NCI-H2081 (cell line): ENCODE measurements at regions not wholly inside any gene's neighbourhood (a gene's known extent, or its start where the extent isn't known, plus 50 kb on each side); places are given as distances from the start of the nearest gene placed in this dataset.

Source experiments
- DNase-seq, 2 experiments: peaks; one replicate each; lab custom pipeline; 2025; lab: John Stamatoyannopoulos, UW

DNA sequence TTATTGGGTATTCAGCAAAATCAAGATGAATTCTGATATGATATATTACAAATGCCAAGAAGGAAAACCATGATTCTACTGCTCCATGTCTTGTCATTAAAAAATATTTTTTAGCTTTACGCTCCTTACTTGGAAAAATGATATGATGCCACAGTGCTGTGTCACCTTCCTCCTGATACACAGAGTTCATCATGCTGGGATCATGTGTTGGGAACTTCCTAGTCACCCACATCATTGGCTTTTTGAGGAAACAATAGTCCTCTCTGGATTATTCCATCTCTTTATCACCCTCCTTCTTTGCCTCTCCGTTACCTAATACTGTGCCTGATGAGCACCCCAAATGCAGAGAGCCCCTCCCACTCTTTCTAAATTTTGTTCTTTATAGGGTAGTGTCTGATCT lies 94.3 kb upstream of the PFN2 start:
- DNase-seq, result no peak

DNA sequence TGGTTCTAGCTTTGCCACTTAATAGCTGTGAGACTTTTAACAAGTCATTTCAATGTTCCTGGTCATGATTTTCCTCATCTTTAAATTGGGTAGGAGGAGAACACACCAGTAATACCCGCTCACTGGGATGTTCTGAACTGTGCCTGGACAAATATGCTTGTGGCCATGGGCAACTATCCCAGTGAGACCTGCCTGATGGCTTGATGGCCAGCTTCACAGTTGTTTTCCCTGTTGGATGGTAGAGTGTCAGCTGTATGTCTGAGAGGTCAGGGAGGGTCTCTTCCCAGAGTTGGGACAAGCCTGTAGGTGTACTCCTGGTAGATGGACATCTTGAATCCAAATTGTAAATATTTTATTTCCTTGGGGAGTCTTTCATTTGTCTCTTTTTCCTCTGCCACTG lies 92.5 kb upstream of the PFN2 start:
- no peak for DNase-seq

DNA sequence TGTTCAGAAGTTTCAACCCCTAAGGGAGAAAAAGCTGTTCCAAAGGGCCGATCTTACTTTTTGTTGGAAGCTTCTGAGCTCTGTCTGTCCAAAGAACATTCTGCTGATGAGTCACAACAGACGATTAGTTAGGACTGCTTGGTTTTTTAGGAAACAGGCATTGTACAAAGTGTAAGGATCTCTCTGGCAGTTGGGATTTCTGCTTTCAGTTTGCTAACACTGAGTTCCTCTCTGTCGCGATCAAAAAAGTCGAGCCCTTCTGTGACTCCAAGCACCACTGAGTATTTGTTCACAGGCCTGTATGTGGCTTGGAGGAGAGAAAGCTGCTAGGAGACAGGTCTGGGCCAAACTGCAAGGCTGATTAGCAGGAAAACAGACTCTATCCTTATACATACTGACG lies 91.8 kb upstream of the PFN2 start:
- no peak for DNase-seq

DNA sequence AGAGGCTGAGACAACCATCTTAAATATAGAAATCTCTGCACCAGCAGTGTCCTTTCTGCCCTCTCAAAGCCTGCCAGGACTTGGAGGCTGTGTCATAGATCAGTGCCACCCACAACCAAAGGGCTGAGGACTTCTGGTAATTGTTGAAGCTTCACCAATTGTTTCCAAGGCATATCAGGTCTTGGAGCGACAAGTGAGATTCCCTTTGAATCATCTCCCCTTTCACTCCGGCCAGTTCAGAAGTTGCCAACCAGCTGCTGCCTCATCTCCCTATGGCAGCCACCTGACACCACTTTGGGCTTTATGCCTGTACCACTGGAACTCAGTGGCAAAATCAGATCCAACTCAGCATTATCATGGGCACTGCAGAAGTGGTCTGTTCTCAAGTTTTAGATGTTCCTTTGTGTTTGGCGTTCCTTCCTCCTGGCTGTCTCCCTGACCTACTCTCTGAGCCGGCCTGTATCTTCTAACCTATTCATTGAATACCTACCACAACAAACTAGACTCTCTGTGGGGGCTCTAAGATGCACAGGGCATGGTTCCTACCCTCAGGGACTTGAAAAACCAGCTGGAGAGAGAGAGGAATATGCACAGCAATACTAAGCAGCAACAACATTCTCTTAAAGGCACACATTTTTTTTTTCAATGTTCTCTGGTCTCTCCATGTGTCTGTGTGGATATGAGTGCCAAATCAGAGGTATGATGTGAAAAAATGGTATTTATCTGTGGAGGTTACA lies 90.8 kb upstream of the PFN2 start:
- no peak for DNase-seq

DNA sequence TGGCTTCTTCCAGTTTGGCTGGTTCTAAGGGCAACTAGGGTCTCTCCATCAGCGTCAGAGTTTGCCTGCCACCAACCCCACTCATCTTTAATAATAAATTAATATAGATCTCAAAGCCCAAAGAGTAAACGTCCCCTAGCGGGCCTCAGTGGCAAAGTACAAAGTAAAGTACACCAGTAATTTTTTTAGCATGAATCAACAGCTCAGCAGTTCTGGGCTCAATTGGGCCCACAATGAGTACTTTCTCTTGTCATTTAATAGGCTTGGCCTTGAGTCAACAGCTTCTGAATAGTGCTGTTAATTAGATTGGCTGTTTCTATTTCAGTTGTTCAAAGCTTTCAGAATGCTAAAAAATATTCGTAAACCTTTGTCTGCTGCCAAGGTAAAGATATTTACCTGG lies 89.0 kb upstream of the PFN2 start:
- peak; percentile 62 to 89 for DNase-seq

DNA sequence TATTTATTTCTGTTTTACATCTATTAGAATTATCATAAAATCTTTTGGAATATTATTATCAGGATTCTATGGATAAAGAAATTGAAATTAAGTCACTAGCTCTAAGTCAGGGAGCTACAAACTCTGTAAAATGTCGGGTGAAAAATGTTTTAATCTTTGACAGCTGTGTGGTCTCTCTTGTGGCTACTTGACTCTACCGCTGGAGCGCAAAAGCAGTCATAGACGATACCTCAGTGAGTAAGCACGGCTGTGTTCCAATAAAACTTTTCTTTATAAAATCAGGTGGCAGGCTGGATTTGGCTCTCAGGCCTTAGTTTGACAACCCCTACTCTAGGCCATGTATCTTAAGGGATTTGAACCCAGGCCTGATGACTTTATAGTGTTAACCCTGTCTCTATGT lies 88.5 kb upstream of the PFN2 start:
- no peak for DNase-seq

DNA sequence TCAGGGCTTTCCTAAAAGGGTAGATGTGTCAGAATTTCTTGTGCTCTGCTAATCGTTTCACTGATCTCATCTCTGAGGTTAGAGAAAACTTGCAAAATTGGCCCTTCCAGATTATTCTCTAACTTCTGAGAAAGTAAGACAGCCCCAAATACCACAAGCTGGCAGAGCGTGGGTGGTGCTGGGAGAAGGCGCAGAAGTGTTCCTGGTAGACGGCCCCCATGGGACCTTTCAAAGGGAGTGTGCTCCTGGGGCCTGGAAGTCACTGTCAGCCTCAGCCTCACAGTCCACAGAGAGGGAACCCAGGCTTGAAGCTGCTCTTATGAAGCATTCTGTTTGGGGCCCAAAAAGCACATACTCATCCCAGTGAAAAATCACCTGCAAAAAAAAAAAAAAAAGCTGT lies 86.5 kb upstream of the PFN2 start:
- DNase-seq, result no peak

DNA sequence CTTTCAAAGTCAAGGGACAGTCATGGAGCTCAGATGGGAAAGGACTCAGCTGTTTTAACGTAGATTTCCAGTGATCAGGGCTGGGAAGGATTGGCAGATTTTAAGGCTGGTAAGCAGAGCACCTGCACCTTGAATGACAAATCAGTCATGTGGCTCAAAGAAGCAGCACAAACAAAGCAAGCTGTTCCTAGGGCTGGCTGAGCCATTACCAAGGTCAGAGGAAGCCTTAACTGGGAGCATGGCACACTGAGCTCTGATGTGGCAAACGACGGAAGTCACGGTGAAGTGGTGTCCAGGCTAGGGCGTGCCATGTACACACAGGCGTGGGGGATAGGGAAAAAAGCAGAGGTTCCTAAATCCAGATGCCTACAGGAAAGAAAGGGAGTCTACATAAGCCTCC lies 84.6 kb upstream of the PFN2 start:
- peak in 1 of 2 experiments; percentile 29 for DNase-seq

DNA sequence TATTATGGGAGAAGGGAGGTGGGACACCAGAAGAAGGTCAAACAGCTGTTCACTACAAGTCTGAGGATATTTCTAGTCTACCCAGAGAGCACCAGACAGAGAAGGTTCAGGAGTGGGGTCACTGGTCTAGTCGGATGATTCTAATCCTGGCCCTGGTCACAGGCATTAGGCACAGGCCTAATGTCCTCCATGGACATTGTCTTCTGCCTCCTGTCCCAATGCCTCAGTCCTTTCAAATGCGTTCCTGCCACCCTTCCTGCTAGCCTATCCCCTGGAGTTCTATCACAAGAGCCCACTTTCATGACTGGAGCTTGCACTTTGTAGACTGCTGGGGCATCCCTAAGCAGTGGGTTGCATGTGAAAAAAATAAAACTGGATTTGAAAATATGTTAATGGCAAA lies 83.9 kb upstream of the PFN2 start:
- no peak for DNase-seq

DNA sequence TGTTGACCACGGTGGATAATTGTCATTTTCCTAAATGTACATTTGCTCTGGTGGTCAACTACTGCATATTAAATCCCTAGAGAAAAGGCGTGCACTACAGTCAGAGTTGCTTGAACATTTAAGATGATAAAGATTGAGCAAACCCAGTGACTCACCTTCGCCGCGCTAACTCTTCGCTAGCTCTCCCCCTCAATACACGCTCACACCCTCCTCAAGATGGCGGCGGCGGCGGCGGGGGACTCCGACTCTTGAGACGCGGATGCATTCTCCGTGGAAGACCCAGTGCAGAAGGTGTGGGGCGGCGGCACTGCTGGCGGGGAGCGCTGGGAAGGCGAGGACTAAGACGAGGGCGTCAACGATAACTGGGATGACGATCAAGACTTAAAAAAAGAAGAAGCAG lies 79.8 kb upstream of the PFN2 start:
- DNase-seq, result no peak

DNA sequence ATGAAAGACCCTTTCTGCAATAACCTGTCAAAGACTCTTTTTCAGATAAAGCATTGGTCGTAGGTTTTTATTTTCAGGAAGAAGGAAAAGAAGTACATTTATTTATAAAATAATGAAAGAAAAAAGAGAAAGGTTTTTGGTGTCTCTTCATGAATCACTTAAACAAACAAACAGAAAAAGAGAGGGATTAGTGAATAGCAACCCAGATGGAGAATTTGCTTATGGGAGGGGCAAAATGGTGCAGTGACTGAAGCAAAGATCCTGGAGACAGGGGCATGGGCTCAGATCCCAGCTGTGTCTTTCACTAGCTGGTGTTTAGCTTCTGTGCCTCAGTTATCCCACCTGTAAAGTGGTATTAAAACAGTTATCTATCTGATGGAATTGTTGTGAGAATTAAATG lies 78.6 kb upstream of the PFN2 start:
- DNase-seq, result no peak

DNA sequence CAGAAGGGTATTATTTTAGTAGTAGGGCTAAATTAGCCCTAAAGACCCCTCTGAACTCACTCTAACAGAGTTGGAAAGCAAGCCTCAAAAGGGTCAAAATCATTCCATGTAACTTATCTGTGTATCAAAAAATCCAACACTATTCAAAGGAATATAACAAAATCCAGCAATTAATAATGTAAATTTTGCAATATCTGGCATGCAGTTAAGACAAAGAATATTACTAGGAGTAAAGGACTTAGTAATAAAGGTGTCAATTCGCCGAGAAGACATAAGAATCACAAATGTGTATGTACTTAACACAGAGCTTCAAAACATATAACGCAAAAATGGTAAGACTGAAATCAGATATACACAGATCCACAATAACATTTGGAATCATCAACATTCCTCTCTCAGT lies 71.2 kb upstream of the PFN2 start:
- no peak for DNase-seq

DNA sequence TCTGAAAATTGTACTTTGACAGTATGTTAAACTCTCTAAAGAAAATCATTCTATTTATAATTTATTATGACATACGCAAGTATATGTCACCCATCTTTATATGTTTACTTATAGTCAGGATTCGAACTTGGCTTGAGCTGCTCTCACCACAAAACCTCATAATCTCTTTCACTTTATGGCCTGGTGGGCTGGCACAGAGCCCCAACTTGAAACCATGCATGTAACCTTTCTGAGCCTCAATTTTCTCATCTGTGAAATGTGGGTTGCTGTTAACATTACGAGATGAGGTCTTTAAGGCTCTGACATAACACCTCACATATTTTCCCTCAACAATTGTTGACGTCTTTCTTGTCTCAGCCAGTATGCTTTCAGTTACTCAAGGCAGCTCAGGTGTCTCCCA lies 69.4 kb upstream of the PFN2 start:
- no peak for DNase-seq

DNA sequence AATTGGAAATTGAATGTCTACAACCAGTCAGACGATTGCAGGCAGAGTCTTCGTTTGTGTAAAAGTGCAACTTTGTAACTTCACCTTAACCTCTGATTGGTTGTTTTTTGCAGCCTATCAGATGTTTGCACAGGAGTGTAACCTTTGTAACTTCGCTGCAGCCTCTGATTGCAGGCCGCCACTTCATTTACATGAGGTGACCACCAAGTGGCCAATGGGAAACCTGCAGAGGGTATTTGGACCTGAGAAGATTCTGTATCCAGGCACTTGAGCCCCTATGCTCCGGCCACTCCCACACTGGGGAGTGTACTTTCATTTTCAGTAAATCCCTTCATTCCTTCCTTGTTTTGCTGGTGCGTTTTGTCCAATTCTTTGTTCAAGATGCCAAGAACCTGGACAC lies 68.1 kb upstream of the PFN2 start:
- DNase-seq, result no peak

DNA sequence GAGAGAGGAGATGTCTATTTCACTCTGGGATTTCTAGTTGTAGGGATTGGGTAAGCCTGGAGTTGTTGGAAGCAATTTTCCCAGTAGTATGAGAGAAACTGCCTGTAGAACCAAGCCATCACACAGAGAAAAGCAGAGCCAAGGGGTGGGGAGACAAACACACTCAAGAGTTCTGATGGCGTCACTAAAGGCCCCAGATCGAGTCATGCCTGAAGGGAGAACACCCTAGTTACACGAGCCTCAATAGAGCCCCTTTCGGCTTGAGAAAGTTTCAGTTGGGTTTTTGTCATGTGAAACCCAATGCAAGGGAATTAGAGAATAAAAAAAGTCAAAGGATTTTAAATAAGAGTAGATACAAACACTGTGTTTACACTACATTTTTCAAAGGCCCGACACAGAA lies 66.1 kb upstream of the PFN2 start:
- DNase-seq, result no peak

DNA sequence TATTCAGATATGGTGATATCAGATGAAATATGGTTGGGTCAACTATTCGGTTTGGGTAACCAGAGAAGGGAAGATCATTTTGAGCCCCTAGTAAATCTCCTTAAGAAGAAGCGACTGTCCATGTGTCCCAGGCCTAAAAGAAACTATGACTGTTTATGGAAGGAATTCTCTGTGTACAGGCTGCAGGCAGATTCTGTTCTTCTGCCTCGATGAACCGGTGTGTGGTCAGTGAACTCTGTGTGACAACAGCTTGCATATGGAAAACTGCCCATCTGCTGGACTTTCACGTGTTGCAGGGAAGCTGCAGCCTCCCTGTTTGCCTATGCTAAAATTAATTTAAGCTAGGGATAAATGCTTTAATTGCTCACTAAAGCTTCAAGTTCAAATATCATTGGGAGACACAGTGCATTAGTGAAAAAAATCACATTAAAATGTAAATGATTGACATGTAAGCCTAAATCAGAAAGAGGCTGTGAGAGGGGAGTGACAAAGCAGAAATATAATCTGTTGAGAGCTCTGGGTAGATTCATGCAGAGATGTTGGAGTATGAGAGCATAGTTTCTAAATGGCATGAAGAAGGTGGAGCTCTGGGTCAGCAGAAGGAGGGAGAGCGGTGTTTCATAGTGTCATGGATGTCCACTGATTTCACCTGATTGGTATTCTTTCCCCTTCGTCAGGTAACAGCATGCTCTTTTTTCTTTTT lies 65.4 kb upstream of the PFN2 start:
- no peak for DNase-seq

DNA sequence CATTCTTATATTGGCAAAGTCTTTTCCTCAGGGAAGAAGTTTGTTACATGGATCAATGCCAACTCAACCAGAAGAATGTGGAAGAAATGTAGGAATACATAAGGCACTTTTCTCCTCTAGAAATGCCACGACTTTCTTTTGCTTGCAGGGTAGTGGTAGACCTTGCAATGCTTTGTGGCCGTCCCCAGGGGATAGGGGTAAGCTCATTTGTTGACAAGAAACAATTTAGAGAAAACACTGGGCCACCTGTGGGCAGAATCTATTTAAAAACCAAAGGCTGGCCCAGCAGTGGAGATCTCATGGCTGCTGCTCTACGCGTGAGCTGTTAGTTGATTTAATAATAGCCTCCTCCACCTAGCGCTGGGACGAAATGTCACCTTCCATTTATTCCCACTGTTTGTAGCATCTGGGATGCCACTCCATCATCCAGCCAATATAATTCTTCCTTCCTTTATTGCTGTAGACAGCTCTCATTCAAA lies 64.6 kb upstream of the PFN2 start:
- peak; percentile 27 to 55 for DNase-seq

DNA sequence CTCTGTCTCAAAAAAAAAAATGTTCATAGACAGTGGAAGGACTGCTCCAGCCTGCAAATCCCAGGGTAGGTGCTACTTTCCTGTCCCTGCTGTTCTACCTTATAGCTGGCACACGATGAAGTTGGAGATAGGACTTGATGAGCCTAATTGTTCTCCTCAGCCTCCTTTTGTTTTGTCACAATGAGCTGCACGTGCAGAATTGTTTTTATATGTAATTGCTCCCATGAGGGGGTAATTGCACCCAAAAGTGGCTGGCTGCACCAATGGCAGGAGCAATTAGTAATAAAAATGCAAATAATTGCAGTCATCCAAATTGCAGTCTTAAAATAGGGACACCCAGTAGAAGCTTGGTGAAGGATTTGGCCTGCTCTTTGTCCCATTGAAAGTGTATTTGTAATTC lies 63.0 kb upstream of the PFN2 start:
- peak in 1 of 2 experiments; percentile 39 for DNase-seq

DNA sequence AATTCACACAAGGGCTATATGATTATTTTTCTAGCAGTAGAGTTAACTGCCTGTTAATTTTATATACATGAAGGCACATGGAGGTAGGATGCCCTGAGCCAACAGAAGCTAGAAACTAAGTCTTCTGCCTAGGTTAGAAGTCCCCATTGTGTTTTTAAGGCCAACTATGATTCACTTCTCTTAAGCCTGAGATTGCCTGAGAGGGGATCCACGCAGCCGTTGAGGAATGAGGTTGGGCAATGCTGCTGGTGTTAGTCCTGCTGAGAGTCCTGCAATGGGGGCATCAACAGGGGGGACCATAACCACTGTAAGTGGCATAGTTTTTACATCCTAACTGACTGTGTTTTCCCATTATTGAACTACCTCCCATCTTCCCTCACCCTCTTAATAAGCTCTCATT lies 60.1 kb upstream of the PFN2 start:
- no peak for DNase-seq

DNA sequence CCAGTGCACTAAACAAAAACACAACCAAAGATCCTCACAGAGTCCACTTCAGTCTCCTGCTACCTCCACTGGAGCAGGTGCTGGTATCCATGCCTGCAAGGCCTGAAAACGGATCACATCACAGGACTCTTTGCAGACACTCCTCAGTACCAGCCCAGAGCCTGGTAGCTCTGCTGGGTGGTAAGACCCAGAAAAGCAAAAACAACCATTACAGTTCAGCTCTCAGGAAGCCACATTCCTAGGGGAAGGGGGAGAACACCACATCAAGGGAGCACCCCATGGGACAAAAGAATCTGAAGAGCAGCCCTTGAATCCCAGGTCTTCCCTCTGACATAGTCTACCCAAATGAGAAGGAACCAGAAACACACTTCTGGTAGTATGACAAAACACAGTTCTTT lies 52.5 kb upstream of the PFN2 start:
- no peak for DNase-seq

DNA sequence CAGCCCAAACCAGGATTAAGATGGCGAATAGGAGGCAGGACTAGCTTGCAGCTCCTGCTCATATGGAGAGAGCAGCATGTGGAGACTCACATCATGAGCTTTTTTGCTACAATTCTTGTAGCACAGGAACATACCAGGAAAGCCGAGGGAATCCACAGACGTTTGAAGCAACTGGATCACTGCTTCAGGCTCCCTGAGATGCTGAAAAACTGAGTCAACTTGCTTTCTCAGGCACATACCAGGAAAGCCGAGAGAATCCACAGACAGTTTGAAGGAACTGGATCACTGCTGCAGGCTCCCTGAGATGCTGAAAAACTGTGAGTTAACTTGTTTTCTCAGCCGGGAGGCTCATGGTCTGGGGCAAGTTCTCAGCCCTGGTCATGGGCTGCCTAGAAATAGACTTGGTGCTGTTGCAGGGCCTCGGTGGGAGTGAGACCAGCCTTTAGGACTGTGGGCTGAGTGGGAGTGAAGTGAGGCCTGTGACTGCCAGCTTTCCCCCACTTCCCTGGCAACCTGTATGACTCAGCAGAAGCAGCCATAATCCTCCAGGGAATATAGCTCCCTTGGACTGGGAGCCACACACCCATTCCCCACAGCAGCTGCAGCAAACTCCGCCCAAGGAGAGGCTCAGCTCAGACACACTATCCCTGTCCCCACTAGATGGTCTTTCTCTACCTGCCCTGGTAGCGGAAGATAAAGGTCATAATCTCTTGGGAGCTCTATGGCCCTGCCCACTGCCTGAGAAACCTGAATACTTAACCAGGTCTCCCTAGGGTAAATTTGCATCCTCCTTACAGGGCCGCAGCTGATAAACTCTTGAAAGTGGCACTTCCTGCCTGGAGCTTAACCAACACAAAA lies 51.9 kb upstream of the PFN2 start:
- DNase-seq, result peak; percentile 14 to 20

DNA sequence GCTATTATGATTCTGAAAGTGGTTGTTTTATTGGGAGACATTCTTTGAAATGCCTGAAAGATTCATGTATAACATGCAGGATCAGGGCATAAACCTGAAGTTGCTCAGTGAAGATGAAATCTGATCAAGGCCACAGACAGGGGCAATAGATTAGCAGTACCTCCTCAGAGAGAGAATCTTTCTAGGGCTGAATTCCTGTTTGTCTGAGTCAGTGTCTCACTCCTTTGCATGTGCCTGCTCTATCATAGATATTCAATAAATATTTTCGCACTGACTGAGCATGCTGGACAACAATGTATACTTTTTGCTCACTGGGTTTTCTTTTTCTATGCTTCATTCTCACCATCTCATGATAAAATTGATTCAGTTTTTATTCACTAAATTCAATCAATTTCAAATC lies 49.8 kb upstream of the PFN2 start:
- DNase-seq, result no peak
